ENCODE measurements at regions not wholly inside any gene's neighbourhood (a gene's known extent, or its start where the extent isn't known, plus 50 kb on each side); places are given as distances from the start of the nearest gene placed in this dataset.

GRCh38 chr2:242038166-242038927, 168.8 kb downstream of the RTP5 start:
- no peaks in the 10 kb centered on the region; the same call in 1 of the 2 replicates for H3K9me3 ChIP-seq (ENCODE audit: insufficient read depth, low read length)
- H4K20me1 ChIP-seq (ENCODE audit: low read depth, low read length) = no peaks in the 10 kb centered on the region
- no peak overlapping the region for H3K27ac ChIP-seq (ENCODE audit: low read depth, low read length)
- TF ChIP-seq CTCF (IDR thresholded peaks at IDR 0.05; ENCODE audit: insufficient read depth, low read length, poor library complexity, severe bottlenecking) (no peak), EZH2phosphoT487 (conservative IDR thresholded peaks at IDR 0.05; ENCODE audit: low read length) (no peak)
- H2AFZ ChIP-seq (ENCODE audit: low read depth, low read length, severe bottlenecking) = no peak overlapping the region
- H3K79me2 ChIP-seq (ENCODE audit: insufficient read depth, low read length) = no peaks in the 10 kb centered on the region
- H3K9ac ChIP-seq (ENCODE audit: low read length) = no peak overlapping the region
- H3K36me3 ChIP-seq (ENCODE audit: low read length) = no peaks in the 10 kb centered on the region
- no peaks in the 10 kb centered on the region for H3K9me2 ChIP-seq (replicated peaks; ENCODE audit: insufficient read depth, low read length)
- no peak overlapping the region for H3K4me3 ChIP-seq (ENCODE audit: insufficient read depth, low read length, poor library complexity, severe bottlenecking)
- H3F3A ChIP-seq (ENCODE audit: insufficient read depth) = no peaks in the 10 kb centered on the region
- H3K4me2 ChIP-seq (ENCODE audit: low read depth, low read length, poor library complexity, severe bottlenecking) = no peak overlapping the region
- H3K27me3 ChIP-seq (ENCODE audit: low read length) = no peaks in the 10 kb centered on the region

GRCh38 chr2:242038928-242039341, 169.4 kb downstream of the RTP5 start:
- H3K4me3 ChIP-seq (ENCODE audit: insufficient read depth, low read length, poor library complexity, severe bottlenecking) = no peak overlapping the region
- no peak overlapping the region for H2AFZ ChIP-seq (ENCODE audit: low read depth, low read length, severe bottlenecking)
- H3K4me2 ChIP-seq (ENCODE audit: low read depth, low read length, poor library complexity, severe bottlenecking) = no peak overlapping the region
- H3K27me3 ChIP-seq (ENCODE audit: low read length) = no peaks in the 10 kb centered on the region
- TF ChIP-seq CTCF (IDR thresholded peaks at IDR 0.05; ENCODE audit: insufficient read depth, low read length, poor library complexity, severe bottlenecking) = no peak
- TF ChIP-seq EZH2phosphoT487 (conservative IDR thresholded peaks at IDR 0.05; ENCODE audit: low read length) = no peak
- no peak overlapping the region for H3K27ac ChIP-seq (ENCODE audit: low read depth, low read length)
- H4K20me1 ChIP-seq (ENCODE audit: low read depth, low read length) = no peaks in the 10 kb centered on the region
- H3K9me3 ChIP-seq (ENCODE audit: insufficient read depth, low read length) = no peaks in the 10 kb centered on the region; the same call in 1 of the 2 replicates
- no peaks in the 10 kb centered on the region for H3K36me3 ChIP-seq (ENCODE audit: low read length)
- H3K9me2 ChIP-seq (replicated peaks; ENCODE audit: insufficient read depth, low read length) = no peaks in the 10 kb centered on the region
- H3K79me2 ChIP-seq (ENCODE audit: insufficient read depth, low read length) = no peaks in the 10 kb centered on the region
- no peaks in the 10 kb centered on the region for H3F3A ChIP-seq (ENCODE audit: insufficient read depth)
- H3K9ac ChIP-seq (ENCODE audit: low read length) = no peak overlapping the region

GRCh38 chr2:242040303-242040655, 170.8 kb downstream of the RTP5 start:
- no peak overlapping the region for H3K27ac ChIP-seq (ENCODE audit: low read depth, low read length)
- H3K27me3 ChIP-seq (ENCODE audit: low read length) = no peaks in the 10 kb centered on the region
- no peaks in the 10 kb centered on the region; the same call in 1 of the 2 replicates for H3K9me3 ChIP-seq (ENCODE audit: insufficient read depth, low read length)

More at GRCh38 chr2:242040303-242040655, 170.8 kb downstream of the RTP5 start:
- H3K79me2 ChIP-seq (ENCODE audit: insufficient read depth, low read length) = no peaks in the 10 kb centered on the region
- no peak overlapping the region for H3K4me2 ChIP-seq (ENCODE audit: low read depth, low read length, poor library complexity, severe bottlenecking)
- no peaks in the 10 kb centered on the region for H3F3A ChIP-seq (ENCODE audit: insufficient read depth)
- no peaks in the 10 kb centered on the region for H3K36me3 ChIP-seq (ENCODE audit: low read length)
- no peaks in the 10 kb centered on the region for H3K9me2 ChIP-seq (replicated peaks; ENCODE audit: insufficient read depth, low read length)
- H3K4me3 ChIP-seq (ENCODE audit: insufficient read depth, low read length, poor library complexity, severe bottlenecking) = no peak overlapping the region
- no peak overlapping the region for H3K9ac ChIP-seq (ENCODE audit: low read length)
- H4K20me1 ChIP-seq (ENCODE audit: low read depth, low read length) = no peaks in the 10 kb centered on the region
- no peak overlapping the region for H2AFZ ChIP-seq (ENCODE audit: low read depth, low read length, severe bottlenecking)
- TF ChIP-seq CTCF (IDR thresholded peaks at IDR 0.05; ENCODE audit: insufficient read depth, low read length, poor library complexity, severe bottlenecking) (no peak), EZH2phosphoT487 (conservative IDR thresholded peaks at IDR 0.05; ENCODE audit: low read length) (no peak)

All from SU-DHL-6 (cell line).